NCI-H1930 (cell line): ENCODE measurements at regions not wholly inside any gene's neighbourhood (a gene's known extent, or its start where the extent isn't known, plus 50 kb on each side); places are given as distances from the start of the nearest gene placed in this dataset.
A peak's percentile ranks its signal among the peaks of the same experiment; 100 is the strongest.

ENCODE experiments used
- DNase-seq, 2 experiments: peaks; one replicate each; lab custom pipeline; 2025; lab: John Stamatoyannopoulos, UW

DNA sequence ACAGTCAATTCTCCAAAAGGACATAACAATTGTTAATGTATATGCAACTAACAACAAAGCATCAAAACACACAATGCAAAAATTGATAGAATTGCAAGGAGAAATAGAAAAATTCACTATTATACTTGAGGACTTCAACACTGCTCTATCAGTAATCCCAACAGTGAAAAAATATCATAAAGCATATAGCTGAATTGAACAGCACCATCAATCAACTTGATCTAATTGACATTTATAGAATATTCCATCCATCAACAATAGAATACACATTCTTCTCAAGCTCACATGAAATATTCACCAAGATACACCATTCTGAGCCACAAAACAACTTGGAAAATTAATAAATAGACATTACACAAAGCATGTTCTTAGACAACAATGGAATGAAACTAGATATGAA lies 60.1 kb upstream of the ASXL3 start:
- no peak for DNase-seq

DNA sequence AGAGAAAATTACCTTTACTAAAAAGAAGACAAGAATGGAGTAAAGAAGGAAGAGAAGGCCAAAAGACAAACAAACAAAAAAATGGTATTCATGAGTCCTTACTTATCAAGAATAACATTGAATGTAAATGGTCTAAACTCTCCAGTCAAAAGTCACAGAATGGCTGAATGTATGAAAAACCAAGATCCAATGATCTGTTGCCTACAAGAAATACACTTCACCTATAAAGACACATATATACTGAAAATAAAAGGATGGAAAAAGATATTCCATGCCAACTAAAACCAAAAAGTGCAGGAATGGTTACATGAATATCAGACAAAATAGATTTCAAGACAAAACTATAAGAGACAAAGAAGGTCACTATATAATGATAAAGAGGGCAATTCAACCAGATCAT lies 65.0 kb upstream of the ASXL3 start:
- DNase-seq = no peak

DNA sequence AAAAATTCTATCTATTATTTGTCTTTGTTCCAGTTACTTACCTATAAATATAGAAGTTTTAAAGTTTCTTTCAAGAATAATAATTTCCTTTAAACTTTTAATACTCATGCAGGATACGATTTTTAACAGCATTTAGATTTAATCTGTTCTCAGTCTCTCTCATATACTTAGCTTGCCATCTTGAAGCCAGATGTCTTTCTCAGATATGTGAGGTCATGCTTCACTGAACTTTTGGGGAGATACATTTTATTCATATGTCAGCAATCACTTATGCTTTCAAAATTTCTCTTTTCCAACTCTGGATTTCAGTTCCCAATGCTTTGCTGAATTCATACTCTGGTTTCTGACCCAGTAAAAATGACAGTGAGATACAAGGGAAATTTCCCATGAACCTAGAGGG lies 66.5 kb upstream of the CCDC178 start:
- DNase-seq = no peak

DNA sequence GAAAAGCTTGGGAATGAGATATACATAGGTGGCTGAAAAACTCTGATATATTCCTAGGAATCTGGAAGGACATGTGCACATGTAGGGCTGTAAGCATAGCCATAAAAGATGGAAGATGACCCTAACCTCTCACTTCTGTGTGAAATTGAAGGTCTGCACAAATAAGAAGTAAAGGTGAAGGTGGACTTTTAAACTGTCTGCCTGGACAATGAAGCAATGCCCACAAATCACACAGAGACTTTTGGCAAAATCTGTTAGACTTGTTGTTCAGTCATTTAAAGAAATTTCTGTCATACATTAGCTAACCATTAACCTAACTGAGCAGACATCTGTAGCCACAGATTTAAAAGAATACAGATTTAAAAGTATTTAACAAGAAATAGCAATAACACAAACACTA lies 65.3 kb upstream of the CCDC178 start:
- no peak for DNase-seq

DNA sequence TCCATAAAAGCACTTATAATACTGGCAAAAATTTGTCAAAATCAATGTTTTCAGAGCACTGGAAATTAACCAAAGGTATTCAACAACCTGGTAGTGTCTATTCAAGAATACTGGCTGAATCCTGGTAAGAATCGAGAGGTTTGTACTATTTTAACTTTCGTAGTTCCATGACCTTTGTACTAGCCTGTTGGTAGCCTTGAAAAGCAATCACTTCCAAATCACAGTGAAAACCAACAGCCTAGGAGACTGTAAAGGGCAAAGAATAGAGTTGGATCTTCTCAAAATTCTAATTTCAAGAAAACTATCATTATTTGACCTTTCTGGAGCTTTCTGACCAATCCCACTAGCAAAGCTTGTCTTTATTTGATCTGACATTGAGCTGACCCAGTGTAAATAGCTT lies 64.8 kb upstream of the CCDC178 start:
- DNase-seq = no peak

DNA sequence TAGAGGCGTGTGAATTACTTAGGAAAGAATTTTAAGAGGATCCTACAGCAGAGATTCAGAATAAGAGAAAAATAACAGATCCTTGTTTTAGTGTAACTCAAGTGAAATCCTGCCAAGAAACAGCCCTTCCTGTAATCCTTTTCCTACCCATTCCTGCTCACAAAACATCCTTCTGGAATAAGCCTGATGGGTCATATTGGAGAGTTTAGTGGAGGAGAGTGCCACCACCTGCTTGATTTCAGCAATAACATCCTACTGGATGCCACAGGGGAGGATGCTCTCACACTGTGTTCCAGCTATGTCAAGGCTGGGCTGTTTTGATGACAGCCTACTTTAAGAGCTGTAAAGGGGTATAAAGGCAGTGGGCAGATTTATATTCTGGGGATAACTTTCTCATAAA lies 54.8 kb upstream of the CCDC178 start:
- peak; percentile 8 to 15 for DNase-seq
